ENCODE measurements at regions not wholly inside any gene's neighbourhood (a gene's known extent, or its start where the extent isn't known, plus 50 kb on each side); places are given as distances from the start of the nearest gene placed in this dataset.

DNA sequence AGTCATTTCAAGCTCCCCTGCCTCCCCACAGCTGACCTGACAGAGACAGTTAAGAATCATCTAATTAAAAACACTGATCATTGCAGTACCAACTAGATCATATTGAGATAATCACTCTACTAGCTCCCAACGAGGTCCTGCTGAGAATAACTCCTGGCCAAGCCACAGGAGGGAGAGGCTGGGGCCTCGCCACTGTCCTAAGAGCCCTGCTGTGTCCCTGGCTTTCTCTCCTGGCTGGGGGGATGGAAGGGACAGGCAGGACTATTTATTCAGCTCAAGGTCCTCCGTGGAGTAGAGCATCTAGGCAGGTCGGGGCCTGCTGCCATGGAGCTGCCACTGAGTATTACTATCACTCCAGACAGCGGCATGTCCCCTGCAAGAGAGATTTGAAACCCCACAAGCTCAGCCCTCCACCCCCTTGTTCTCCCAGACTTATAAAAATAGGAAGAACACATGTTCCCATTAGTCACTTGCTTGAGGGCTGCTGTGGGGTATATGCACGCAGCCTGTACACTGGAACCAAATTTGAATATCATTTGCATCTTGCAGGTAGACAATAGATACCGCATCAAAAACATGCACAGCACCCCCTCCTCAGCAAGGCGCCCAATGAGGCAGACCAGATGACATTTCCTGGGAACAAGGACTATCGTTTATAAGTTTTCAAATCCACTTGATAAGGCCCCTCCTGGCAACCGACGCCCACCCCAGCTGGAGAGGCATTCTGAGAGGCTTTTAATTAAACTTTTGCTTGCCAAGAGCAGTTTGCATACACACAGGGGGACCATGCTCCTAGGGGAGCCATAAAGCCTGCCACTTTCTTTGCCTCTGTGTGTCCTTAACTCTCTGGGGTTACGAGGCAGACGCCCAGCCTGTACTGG, 385.2 kb upstream of the ZFHX3 start (continued):
- TF ChIP-seq TAF7 (optimal IDR thresholded peaks at IDR 0.05; ENCODE audit: borderline replicate concordance, low read depth, low read length) (no peak), SIRT6 (IDR thresholded peaks at IDR 0.05; ENCODE audit: low read length) (no peak), JUND (IDR thresholded peaks at IDR 0.05; ENCODE audit: low read length) (no peak), TAF1 (IDR thresholded peaks at IDR 0.05; ENCODE audit: low read depth, low read length) (no peak)

Measured in H1 (cell line).